Keratinocyte (primary cell): ENCODE measurements at regions not wholly inside any gene's neighbourhood (a gene's known extent, or its start where the extent isn't known, plus 50 kb on each side); places are given as distances from the start of the nearest gene placed in this dataset.

Source experiments
- DNase-seq: peaks from one replicate; pipeline ENCODE4 v3.0.0-alpha.2; 2011; ENCODE audit warnings: low read depth, missing footprints, low spot score
- FAIRE-seq: peaks from 2 replicates; lab custom pipeline; 2011; peaks lifted over from hg19 to GRCh38; lab: Jason Lieb, UNC
- H2AFZ ChIP-seq: 2 replicates; pipeline ENCODE4 v1.6.0; 2012; ENCODE audit warnings: low read length, control low read depth, inconsistent platforms; ENCODE audit not compliant: control insufficient read depth
- H3K27ac ChIP-seq: 2 replicates; pipeline ENCODE4 v1.5.1; 2011; ENCODE audit warnings: low read length; ENCODE audit not compliant: control insufficient read depth, insufficient read depth
- H3K27me3 ChIP-seq: 3 replicates; pipeline ENCODE4 v1.6.0; 2011; ENCODE audit warnings: low read length; ENCODE audit not compliant: control insufficient read depth, insufficient read depth; ENCODE audit errors: extremely low read depth
- H3K36me3 ChIP-seq, 2 experiments: 2 replicates in 1 of 2; 3 replicates in 1 of 2; pipeline ENCODE4 v1.5.1; 2011; ENCODE audit warnings: low read length in 2 of 2, mild to moderate bottlenecking in 1 of 2; ENCODE audit not compliant: control insufficient read depth in 2 of 2, insufficient read depth in 2 of 2; ENCODE audit errors: extremely low read depth in 1 of 2
- H3K4me1 ChIP-seq: 3 replicates; pipeline ENCODE4 v1.5.1; 2011; ENCODE audit warnings: low read length; ENCODE audit not compliant: control insufficient read depth, insufficient read depth; ENCODE audit errors: extremely low read depth
- H3K4me2 ChIP-seq: 3 replicates; pipeline ENCODE4 v1.6.0; 2011; ENCODE audit warnings: low read depth, low read length; ENCODE audit not compliant: control insufficient read depth, insufficient read depth; ENCODE audit errors: extremely low read depth
- H3K4me3 ChIP-seq, 3 experiments: fragments of 200-600 bp in 1 of 3; sonication (generic) in 1 of 3; 2 replicates in 2 of 3; 3 replicates in 1 of 3; pipeline ENCODE4 v1.5.1; 2011 to 2016; ENCODE audit warnings: low read length in 3 of 3, mild to moderate bottlenecking in 3 of 3, control low read depth in 2 of 3, inconsistent platforms in 1 of 3, low read depth in 1 of 3, mixed read lengths in 1 of 3, mixed run types in 1 of 3, moderate library complexity in 1 of 3; ENCODE audit not compliant: control insufficient read depth in 2 of 3, insufficient read depth in 2 of 3; ENCODE audit errors: extremely low read depth in 1 of 3
- H3K79me2 ChIP-seq: 2 replicates; pipeline ENCODE4 v1.6.0; 2012; ENCODE audit warnings: low read length; ENCODE audit not compliant: control insufficient read depth, insufficient read depth
- H3K9ac ChIP-seq: 3 replicates; pipeline ENCODE4 v1.6.0; 2011; ENCODE audit warnings: low read length; ENCODE audit not compliant: control insufficient read depth, insufficient read depth; ENCODE audit errors: extremely low read depth
- H3K9me1 ChIP-seq: 3 replicates; pipeline ENCODE4 v1.6.0; 2011; ENCODE audit warnings: low read length; ENCODE audit not compliant: control insufficient read depth, insufficient read depth; ENCODE audit errors: extremely low read depth
- H3K9me3 ChIP-seq: 2 replicates; pipeline ENCODE4 v1.5.1; 2012; ENCODE audit warnings: low read depth, low read length; ENCODE audit not compliant: control insufficient read depth
- H4K20me1 ChIP-seq: 3 replicates; pipeline ENCODE4 v1.6.0; 2011; ENCODE audit warnings: low read length; ENCODE audit not compliant: control insufficient read depth, insufficient read depth; ENCODE audit errors: extremely low read depth
- CTCF ChIP-seq, 3 experiments: IDR thresholded peaks in 1 of 3; conservative IDR thresholded peaks in 1 of 3; optimal IDR thresholded peaks in 1 of 3; 2 replicates in 2 of 3; 3 replicates in 1 of 3; pipeline versions ENCODE3 to v1.5.1; 2011; ENCODE audit warnings: low read length in 3 of 3, mild to moderate bottlenecking in 3 of 3, moderate library complexity in 2 of 3, control low read depth in 1 of 3, inconsistent platforms in 1 of 3; ENCODE audit not compliant: insufficient read depth in 2 of 3; ENCODE audit errors: extremely low read depth in 1 of 3
- EZH2 ChIP-seq: IDR thresholded peaks from one replicate; pipeline ENCODE4 v1.6.1; 2012; ENCODE audit warnings: inconsistent platforms, mild to moderate bottlenecking, low read length, moderate library complexity
- dilution Hi-C: fragments of 300-500 bp; cut with MboI; formaldehyde crosslinking; loops from one replicate; pipeline ENCODE4 v1.7.0; 2020; ENCODE audit warnings: low sequenced_read_pairs; ENCODE audit not compliant: extremely low pct_ligation_motif_present

GRCh38 chr22:22388090-22388489 is 120.5 kb downstream of the ZNF280B start:
- Histone ChIP-seq H3K4me3 (no peak overlapping the region), H2AFZ (no peak overlapping the region), H3K27me3 (no peaks in the 10 kb centered on the region), H3K27ac (no peak overlapping the region), H3K79me2 (no peaks in the 10 kb centered on the region), H4K20me1 (no peaks in the 10 kb centered on the region), H3K4me1 (no peaks in the 10 kb centered on the region), H3K9me1 (no peaks in the 10 kb centered on the region), H3K9ac (no peak overlapping the region), H3K4me2 (no peak overlapping the region), H3K36me3 (no peaks in the 10 kb centered on the region), H3K9me3 (no peaks in the 10 kb centered on the region)
- dilution Hi-C loops: no loop called here
- TF ChIP-seq EZH2: no peak
- TF ChIP-seq CTCF (optimal IDR thresholded peaks at IDR 0.05 in 1 of 3, IDR thresholded peaks at IDR 0.05 in 1 of 3, conservative IDR thresholded peaks at IDR 0.05 in 1 of 3; ENCODE audit: extremely low read depth in 1 of 3, insufficient read depth in 2 of 3, low read length in 3 of 3): no peak
- DNase-seq (no peak), FAIRE-seq (no peak)

- Histone ChIP-seq H3K4me1 (no peaks in the 10 kb centered on the region), H3K27ac (no peak overlapping the region), H4K20me1 (no peaks in the 10 kb centered on the region), H3K4me3 (no peak overlapping the region), H3K9ac (no peak overlapping the region), H3K79me2 (no peaks in the 10 kb centered on the region), H3K9me1 (no peaks in the 10 kb centered on the region), H3K27me3 (no peaks in the 10 kb centered on the region), H2AFZ (no peak overlapping the region), H3K36me3 (no peaks in the 10 kb centered on the region), H3K9me3 (no peaks in the 10 kb centered on the region), H3K4me2 (no peak overlapping the region)
- dilution Hi-C loops: no loop called here
- no peak for FAIRE-seq
- TF ChIP-seq EZH2 (no peak), CTCF (optimal IDR thresholded peaks at IDR 0.05 in 1 of 3, IDR thresholded peaks at IDR 0.05 in 1 of 3, conservative IDR thresholded peaks at IDR 0.05 in 1 of 3; ENCODE audit: extremely low read depth in 1 of 3, insufficient read depth in 2 of 3, low read length in 3 of 3) (no peak)
- DNase-seq: no peak
Measured at GRCh38 chr22:22388494-22388893, 120.0 kb downstream of the ZNF280B start.
